ENCODE measurements at regions not wholly inside any gene's neighbourhood (a gene's known extent, or its start where the extent isn't known, plus 50 kb on each side); places are given as distances from the start of the nearest gene placed in this dataset.

- H3K14ac ChIP-seq (ENCODE audit: insufficient read length): no peak overlapping the region
- POLR2A ChIA-PET (ENCODE audit: partially characterized antibody): no interaction called here
Observed at GRCh38 chr2:48870503-48870902, 115.0 kb upstream of the LHCGR start.

More at GRCh38 chr2:48870503-48870902, 115.0 kb upstream of the LHCGR start:
- Histone ChIP-seq H2AFZ (ENCODE audit: low read length) (no peak overlapping the region), H3K23ac (ENCODE audit: insufficient read length) (no peak overlapping the region), H3K18ac (ENCODE audit: extremely low read depth, low read length) (no peak overlapping the region; the same call in 1 of the 2 replicates), H3K9ac (replicated peaks in 1 of 4; ENCODE audit: extremely low read depth in 1 of 4, low read depth in 3 of 4, low read length in 3 of 4) (no peak overlapping the region), H3K79me1 (ENCODE audit: low read depth, low read length) (no peaks in the 10 kb centered on the region), H3K23me2 (ENCODE audit: low read depth, low read length) (no peaks in the 10 kb centered on the region), H4K20me1 (replicated peaks in 1 of 2; ENCODE audit: control insufficient read depth in 1 of 2, insufficient read depth in 2 of 2, low read length in 2 of 2) (no peaks in the 10 kb centered on the region), H3K4me1 (replicated peaks in 1 of 4; ENCODE audit: control insufficient read depth in 3 of 4, insufficient read depth in 4 of 4, low read length in 3 of 4) (peaks cover 0 to 2% (median 0%) of the 10 kb centered on the region in 4 experiments; a peak in 1 of 7 replicates), H4K5ac (ENCODE audit: insufficient read length, low read depth, low read length) (no peak overlapping the region), H2BK120ac (replicated peaks; ENCODE audit: low read depth, low read length) (no peak overlapping the region), H3K4me3 (ENCODE audit: extremely low read depth in 1 of 4, insufficient read depth in 2 of 4, low read depth in 3 of 4, low read length in 4 of 4) (no peak overlapping the region), H3K4ac (replicated peaks; ENCODE audit: insufficient read length, low read depth, low read length) (no peak overlapping the region), H2BK5ac (ENCODE audit: low read depth, low read length) (no peak overlapping the region), H3K27me3 (replicated peaks in 1 of 4; ENCODE audit: control insufficient read depth in 3 of 4, extremely low read depth in 1 of 4, insufficient read depth in 3 of 4, low read length in 3 of 4) (no peaks in the 10 kb centered on the region), H3K79me2 (ENCODE audit: control insufficient read depth in 1 of 2, insufficient read depth in 2 of 2, low read length in 2 of 2) (no peaks in the 10 kb centered on the region), H2BK12ac (ENCODE audit: low read depth, low read length) (no peak overlapping the region), H2BK15ac (ENCODE audit: low read length) (no peak overlapping the region), H3K4me2 (ENCODE audit: insufficient read depth in 1 of 2, low read depth in 2 of 2, low read length in 2 of 2) (no peak overlapping the region), H4K91ac (replicated peaks; ENCODE audit: insufficient read length, low read length) (no peak overlapping the region), H3K9me3 (ENCODE audit: insufficient read depth in 2 of 2, low read depth in 1 of 2, low read length in 1 of 2) (no peaks in the 10 kb centered on the region), H3K27ac (ENCODE audit: low read depth, low read length) (no peak overlapping the region), H3K56ac (replicated peaks; ENCODE audit: insufficient read length, low read depth, low read length) (no peak overlapping the region), H2AK5ac (ENCODE audit: low read depth, low read length) (no peak overlapping the region), H3K36me3 (ENCODE audit: control insufficient read depth in 2 of 4, insufficient read depth in 4 of 4, low read length in 3 of 4) (no peaks in the 10 kb centered on the region), H2BK20ac (ENCODE audit: low read length) (no peak overlapping the region), H4K8ac (ENCODE audit: extremely low read depth, insufficient read depth, low read length) (no peak overlapping the region)
- CTCF ChIA-PET (ENCODE audit: partially characterized antibody): interaction anchor here (0.7 to 1.1 kb wide), 2 partner anchors 8 to 360 kb away, joined by 3 to 5 read pairs; no protein-coding TSS in a partner anchor
- 76% methylated on average over 2 of the region's 2 CpGs; no CpG with 5 or more reads in 1 of the 2 experiments for WGBS, 2 experiments (ENCODE audit: extremely low coverage in 1 of 2, insufficient coverage in 1 of 2, insufficient read length in 1 of 2, insufficient replicate concordance in 2 of 2, low coverage in 1 of 2, low lambda C conversion rate in 2 of 2, missing lambda C conversion rate in 1 of 2)
- DNase-seq (ENCODE audit: low read depth in 1 of 2, low spot score in 2 of 2) (no peak), FAIRE-seq (no peak)
- TF ChIP-seq TCF12 (IDR thresholded peaks at IDR 0.05; ENCODE audit: low read depth, low read length) (no peak), TAF7 (optimal IDR thresholded peaks at IDR 0.05; ENCODE audit: borderline replicate concordance, low read depth, low read length) (no peak), CTCF (IDR thresholded peaks at IDR 0.05; ENCODE audit: control extremely low read depth in 1 of 3, insufficient read depth in 1 of 3, low read depth in 1 of 3, low read length in 3 of 3) (no peak), RNF2 (IDR thresholded peaks at IDR 0.05; ENCODE audit: borderline replicate concordance, low read depth, low read length, missing control alignments, poor library complexity, severe bottlenecking) (no peak), CHD2 (IDR thresholded peaks at IDR 0.05; ENCODE audit: low read length) (no peak)
